NCI-H69 (cell line): ENCODE measurements at regions not wholly inside any gene's neighbourhood (a gene's known extent, or its start where the extent isn't known, plus 50 kb on each side); places are given as distances from the start of the nearest gene placed in this dataset.
A peak's percentile ranks its signal among the peaks of the same experiment; 100 is the strongest.
"Not testable (repeated sequence)": the region's sequence is repeated elsewhere in the genome, so short reads cannot be mapped to it uniquely, and the experiment has no call there.

ENCODE experiments used
- DNase-seq: peaks from one replicate; lab custom pipeline; 2025; lab: John Stamatoyannopoulos, UW

GRCh38 chr4:134720030-134720429 is 518.4 kb upstream of the PABPC4L start:
- no peak for DNase-seq

GRCh38 chr4:134708616-134709015 is 507.0 kb upstream of the PABPC4L start:
- DNase-seq = peak; percentile 77

GRCh38 chr4:134708026-134708425 is 506.4 kb upstream of the PABPC4L start:
- DNase-seq = peak; percentile 63

GRCh38 chr4:134702374-134702773 is 500.8 kb upstream of the PABPC4L start:
- DNase-seq = no peak

GRCh38 chr4:134700251-134700650 is 498.7 kb upstream of the PABPC4L start:
- DNase-seq = no peak

GRCh38 chr4:134698831-134699230 is 497.2 kb upstream of the PABPC4L start:
- DNase-seq = not testable (repeated sequence)

GRCh38 chr4:134695433-134695832 is 493.8 kb upstream of the PABPC4L start:
- peak; percentile 22 for DNase-seq

GRCh38 chr4:134691915-134692314 is 490.3 kb upstream of the PABPC4L start:
- DNase-seq = no peak

- DNase-seq = no peak
These were observed 486.3 kb upstream of the PABPC4L start for GRCh38 chr4:134687646-134688628.

GRCh38 chr4:134677209-134677814 is 475.7 kb upstream of the PABPC4L start:
- no peak for DNase-seq

GRCh38 chr4:134668237-134668636 is 466.6 kb upstream of the PABPC4L start:
- no peak for DNase-seq

GRCh38 chr4:134666640-134667039 is 465.1 kb upstream of the PABPC4L start:
- no peak for DNase-seq

- no peak for DNase-seq
These were observed 463.8 kb upstream of the PABPC4L start for GRCh38 chr4:134665429-134665828.

GRCh38 chr4:134663742-134664141 is 462.2 kb upstream of the PABPC4L start:
- no peak for DNase-seq

GRCh38 chr4:134650461-134650860 is 448.9 kb upstream of the PABPC4L start:
- no peak for DNase-seq

GRCh38 chr4:134645778-134646177 is 444.2 kb upstream of the PABPC4L start:
- DNase-seq = no peak

- DNase-seq = no peak
These were observed 434.9 kb upstream of the PABPC4L start for GRCh38 chr4:134636338-134637051.

GRCh38 chr4:134634301-134634700 is 432.7 kb upstream of the PABPC4L start:
- peak; percentile 15 for DNase-seq

- DNase-seq = no peak
These were observed 430.5 kb upstream of the PABPC4L start for GRCh38 chr4:134632056-134632455.

- peak; percentile 53 for DNase-seq
These were observed 426.5 kb upstream of the PABPC4L start for GRCh38 chr4:134628066-134628465.

- no peak for DNase-seq
These were observed 425.8 kb upstream of the PABPC4L start for GRCh38 chr4:134627366-134627765.

- DNase-seq = no peak
These were observed 422.8 kb upstream of the PABPC4L start for GRCh38 chr4:134624365-134624764.
